HL-60 (cell line): ENCODE measurements at regions not wholly inside any gene's neighbourhood (a gene's known extent, or its start where the extent isn't known, plus 50 kb on each side); places are given as distances from the start of the nearest gene placed in this dataset.
"Not testable (repeated sequence)": the region's sequence is repeated elsewhere in the genome, so short reads cannot be mapped to it uniquely, and the experiment has no call there.

ENCODE experiments used
- GABPA ChIP-seq: IDR thresholded peaks from 2 replicates; pipeline ENCODE4 v1.6.1; 2012; ENCODE audit warnings: low read depth
- POLR2AphosphoS5 ChIP-seq: IDR thresholded peaks from 2 replicates; pipeline ENCODE4 v1.6.1; 2012; ENCODE audit warnings: low read depth
- TF ChIP-seq, protein P1 (sequence below): IDR thresholded peaks from one replicate; pipeline ENCODE4 v1.5.1; 2011; ENCODE audit warnings: low read length, control low read depth, inconsistent platforms; ENCODE audit not compliant: insufficient read depth
- TF ChIP-seq, protein P2 (sequence below): IDR thresholded peaks from 2 replicates; pipeline ENCODE4 v1.6.1; 2012; ENCODE audit warnings: low read depth; ENCODE audit not compliant: insufficient replicate concordance

GRCh38 chr3:16774536-16774935 lies 110.2 kb upstream of the PLCL2 start:
- TF ChIP-seq, protein P1, sequence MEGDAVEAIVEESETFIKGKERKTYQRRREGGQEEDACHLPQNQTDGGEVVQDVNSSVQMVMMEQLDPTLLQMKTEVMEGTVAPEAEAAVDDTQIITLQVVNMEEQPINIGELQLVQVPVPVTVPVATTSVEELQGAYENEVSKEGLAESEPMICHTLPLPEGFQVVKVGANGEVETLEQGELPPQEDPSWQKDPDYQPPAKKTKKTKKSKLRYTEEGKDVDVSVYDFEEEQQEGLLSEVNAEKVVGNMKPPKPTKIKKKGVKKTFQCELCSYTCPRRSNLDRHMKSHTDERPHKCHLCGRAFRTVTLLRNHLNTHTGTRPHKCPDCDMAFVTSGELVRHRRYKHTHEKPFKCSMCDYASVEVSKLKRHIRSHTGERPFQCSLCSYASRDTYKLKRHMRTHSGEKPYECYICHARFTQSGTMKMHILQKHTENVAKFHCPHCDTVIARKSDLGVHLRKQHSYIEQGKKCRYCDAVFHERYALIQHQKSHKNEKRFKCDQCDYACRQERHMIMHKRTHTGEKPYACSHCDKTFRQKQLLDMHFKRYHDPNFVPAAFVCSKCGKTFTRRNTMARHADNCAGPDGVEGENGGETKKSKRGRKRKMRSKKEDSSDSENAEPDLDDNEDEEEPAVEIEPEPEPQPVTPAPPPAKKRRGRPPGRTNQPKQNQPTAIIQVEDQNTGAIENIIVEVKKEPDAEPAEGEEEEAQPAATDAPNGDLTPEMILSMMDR = not testable (repeated sequence)
- TF ChIP-seq POLR2AphosphoS5, GABPA: not testable (repeated sequence)
- TF ChIP-seq, protein P2, sequence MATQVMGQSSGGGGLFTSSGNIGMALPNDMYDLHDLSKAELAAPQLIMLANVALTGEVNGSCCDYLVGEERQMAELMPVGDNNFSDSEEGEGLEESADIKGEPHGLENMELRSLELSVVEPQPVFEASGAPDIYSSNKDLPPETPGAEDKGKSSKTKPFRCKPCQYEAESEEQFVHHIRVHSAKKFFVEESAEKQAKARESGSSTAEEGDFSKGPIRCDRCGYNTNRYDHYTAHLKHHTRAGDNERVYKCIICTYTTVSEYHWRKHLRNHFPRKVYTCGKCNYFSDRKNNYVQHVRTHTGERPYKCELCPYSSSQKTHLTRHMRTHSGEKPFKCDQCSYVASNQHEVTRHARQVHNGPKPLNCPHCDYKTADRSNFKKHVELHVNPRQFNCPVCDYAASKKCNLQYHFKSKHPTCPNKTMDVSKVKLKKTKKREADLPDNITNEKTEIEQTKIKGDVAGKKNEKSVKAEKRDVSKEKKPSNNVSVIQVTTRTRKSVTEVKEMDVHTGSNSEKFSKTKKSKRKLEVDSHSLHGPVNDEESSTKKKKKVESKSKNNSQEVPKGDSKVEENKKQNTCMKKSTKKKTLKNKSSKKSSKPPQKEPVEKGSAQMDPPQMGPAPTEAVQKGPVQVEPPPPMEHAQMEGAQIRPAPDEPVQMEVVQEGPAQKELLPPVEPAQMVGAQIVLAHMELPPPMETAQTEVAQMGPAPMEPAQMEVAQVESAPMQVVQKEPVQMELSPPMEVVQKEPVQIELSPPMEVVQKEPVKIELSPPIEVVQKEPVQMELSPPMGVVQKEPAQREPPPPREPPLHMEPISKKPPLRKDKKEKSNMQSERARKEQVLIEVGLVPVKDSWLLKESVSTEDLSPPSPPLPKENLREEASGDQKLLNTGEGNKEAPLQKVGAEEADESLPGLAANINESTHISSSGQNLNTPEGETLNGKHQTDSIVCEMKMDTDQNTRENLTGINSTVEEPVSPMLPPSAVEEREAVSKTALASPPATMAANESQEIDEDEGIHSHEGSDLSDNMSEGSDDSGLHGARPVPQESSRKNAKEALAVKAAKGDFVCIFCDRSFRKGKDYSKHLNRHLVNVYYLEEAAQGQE = not testable (repeated sequence)
